HuH-7.5 (cell line): ENCODE measurements at regions not wholly inside any gene's neighbourhood (a gene's known extent, or its start where the extent isn't known, plus 50 kb on each side); places are given as distances from the start of the nearest gene placed in this dataset.

Experiments used
- DNase-seq: peaks from one replicate; pipeline ENCODE4 v3.0.0; 2011; ENCODE audit warnings: low spot score

DNA sequence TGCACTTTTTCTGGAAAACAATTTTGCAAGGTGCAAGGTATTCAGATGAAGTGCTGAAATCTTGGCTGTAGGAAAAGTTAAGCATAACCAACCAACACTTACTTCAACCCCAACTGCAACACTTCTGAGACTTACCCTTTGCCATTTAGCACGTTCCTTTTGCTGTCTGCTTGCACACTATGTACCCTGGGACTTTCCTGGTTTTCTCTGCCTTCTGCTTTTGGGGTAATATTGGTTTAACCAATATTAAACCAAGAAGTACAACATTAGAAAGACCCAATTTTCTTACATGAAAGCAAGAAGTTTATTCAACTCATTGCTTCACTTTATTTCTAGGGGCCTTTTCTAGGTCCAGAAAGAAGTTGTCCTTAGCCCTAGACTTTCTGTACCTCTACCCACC lies 193.0 kb downstream of the HLX start:
- no peak for DNase-seq

DNA sequence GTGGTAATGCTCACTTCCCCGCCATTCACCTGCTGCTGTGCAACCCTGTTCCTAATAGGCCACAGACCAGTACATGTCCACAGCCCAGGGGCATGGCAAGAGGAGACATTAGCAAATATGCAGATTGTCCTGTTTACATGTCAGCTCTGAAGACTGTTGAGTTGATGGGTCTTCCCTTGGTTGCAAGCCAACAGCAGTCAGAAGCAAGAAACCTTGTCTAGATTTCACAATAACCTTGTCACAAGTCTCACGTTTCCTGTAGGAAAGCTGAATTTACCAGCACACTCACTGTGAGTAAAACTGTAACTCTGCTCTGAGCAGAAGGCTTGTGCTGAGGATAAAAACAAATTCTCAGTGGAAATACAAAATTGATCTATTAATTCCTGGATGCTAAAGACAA lies 195.1 kb downstream of the HLX start:
- no peak for DNase-seq

DNA sequence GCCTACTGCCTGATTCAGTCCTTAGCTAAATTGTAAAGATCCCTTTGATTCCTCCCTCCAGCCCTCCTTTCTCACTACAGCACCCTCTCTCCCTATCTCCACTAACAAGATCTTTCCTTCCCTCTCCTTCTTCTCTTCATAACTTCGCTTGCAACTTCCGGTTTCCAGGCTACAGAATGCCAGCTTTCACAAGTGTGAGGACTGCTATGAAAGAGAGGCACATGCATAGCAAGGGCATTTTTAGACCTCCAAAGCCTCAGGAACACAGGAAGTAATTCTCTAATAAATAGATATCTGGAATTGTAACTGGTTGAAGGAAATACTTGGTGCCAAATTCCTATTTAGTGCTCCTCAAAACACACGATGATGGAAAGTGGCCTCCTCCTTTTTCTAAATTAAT lies 196.7 kb downstream of the HLX start:
- DNase-seq, result no peak

DNA sequence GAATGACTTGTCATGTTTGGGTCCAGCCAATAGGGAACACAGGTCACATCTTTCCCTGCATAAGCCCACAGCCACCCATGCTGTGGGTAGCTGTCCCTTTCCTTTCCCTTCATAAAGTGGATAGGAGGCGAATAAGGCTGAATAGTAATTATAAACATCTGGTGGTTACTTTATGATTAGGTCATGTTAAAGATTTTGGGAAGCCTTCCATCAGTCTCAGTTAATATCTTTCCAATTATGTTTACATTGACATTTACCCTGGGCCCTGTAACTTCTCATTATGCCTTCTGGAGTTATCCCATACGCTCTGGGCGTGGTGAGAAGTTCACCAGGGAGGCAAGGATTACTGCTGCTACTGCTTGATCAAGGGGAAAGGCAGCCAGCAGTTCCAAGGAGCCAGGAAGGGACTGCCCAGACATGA lies 197.2 kb downstream of the HLX start:
- no peak for DNase-seq

DNA sequence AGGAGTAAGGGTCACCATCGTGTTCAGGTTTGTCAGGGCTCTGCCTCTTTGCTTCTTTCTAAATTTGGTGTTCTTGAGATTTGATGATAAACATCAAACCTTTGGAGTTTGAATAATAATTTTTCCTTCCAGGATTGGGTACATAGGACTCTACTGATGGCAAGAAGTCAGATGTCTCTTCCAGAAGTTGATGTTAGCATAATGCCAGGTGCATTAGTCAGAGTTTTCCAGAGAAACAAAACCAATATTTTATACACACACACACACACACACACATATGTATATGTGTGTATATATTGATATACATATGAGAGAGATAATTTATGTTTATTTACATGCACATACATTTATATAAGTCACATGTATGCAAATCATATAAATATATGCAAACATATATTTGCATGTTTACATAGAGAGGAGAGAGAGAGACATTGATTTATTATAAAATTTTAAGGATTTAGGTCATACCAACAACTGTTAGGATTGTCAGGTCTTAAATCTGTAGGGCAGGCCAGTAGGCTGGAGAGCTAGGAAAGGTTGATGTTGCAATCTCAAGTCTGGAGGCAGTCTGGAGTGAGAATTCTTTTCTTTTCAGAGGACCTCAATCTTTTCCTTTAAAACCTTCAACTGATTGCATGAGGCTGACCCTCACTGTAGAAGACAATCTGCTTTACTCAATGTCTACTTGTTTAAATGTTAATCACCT lies 199.2 kb downstream of the HLX start:
- no peak for DNase-seq

DNA sequence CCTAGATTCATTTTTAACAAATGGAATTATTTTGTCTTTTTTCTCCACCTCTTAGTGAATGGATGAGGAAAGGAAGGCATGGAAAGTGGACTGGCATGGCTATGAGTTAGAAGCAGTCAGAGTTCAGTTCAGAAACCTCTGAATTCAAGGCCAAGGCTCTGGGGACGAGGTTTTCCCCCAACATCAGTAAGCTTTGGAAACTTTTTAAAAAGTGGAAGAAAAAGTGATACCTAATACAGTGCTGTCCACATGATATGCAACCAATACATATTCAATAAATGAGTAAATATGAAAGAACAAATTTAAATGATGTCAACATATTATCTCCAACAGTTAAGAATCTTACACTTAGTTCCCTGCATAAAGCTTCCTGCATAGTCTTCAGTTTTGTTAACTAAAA lies 204.7 kb downstream of the HLX start:
- DNase-seq, result no peak

DNA sequence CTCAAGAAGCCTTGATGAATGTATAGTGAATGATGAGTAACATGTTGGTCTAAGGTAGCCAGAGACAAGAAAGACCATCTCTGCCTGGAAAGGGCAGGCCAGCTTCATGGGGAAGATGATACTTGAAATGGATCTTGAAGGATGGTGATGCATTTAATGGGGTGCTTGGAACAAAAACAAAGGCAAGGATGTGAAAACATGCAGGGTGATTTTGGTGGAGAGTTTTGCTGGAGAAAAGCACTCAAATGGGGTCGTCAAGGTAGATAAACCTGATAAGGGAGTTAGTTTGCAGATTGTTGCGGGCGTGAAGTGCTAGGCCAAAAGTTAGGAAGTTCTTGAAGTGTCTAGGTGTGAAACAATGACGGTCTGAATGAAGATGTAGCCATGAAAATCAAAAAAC lies 205.4 kb downstream of the HLX start:
- DNase-seq, result no peak

DNA sequence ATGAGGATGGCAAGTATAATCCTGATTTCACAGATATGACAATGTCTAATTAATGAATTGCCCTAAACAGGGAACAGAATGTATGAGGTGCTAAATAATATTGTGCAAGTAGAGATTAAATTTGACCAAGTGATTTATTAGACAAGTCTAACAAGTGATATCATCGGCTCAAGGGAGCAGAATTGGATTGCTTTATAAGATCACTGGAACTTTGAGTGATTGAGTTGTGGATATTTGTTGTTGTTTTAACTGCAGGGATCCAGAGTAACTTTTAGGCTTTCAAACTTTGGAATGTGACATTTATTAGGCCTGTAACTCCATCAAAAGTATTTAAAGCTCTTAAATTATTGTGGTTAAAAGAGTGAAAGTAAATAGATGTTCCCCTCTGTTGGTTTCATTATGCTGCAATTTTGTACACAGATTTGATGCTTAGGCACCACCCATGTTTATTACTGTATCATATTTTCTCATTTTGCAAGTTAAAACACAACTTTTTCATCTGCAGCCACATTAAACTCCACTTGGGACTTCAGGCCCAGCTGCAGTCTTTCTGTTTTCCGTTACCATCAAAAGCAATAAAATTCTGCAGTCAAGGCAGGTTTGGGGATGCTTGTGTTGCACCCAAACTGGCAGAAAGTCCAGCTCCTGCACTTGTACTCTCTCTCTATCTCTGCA lies 206.6 kb downstream of the HLX start:
- DNase-seq, result no peak

DNA sequence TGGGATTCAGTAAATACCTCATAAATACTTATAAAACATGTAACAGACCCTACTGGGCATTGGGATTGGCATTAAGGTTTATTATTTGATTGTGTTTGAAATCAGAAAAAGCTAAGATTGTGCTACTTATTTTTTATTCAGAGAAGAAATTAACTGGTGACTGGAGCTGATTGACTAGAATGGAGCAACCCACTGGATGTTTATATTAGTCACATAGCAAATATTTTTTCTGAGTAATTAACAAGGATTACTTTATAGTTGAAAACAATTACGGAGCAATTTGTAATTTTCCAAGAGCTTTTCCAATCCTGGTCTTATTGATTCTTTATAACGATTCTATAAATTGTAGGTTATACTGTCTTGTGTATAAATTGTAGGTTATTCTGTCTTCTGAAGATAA lies 208.7 kb downstream of the HLX start:
- DNase-seq, result no peak

DNA sequence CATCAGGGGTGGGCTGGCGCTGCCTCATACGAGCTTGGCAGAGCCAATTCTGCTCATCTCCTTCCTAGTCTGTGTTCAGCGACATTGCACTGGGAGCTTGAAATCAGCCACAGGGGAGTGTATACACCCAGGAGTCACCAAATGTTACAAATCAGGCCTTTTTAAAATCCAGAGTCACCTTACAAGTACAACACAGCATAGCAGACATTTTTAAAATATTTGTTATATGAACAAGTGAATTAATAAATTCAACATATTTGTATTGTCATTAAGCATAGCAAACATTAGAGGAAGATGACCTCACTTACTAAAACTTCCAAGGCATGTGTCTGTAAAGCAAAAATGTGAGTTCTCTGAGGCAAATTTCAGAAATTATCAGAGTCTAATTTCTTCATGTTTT lies 210.0 kb downstream of the HLX start:
- no peak for DNase-seq

DNA sequence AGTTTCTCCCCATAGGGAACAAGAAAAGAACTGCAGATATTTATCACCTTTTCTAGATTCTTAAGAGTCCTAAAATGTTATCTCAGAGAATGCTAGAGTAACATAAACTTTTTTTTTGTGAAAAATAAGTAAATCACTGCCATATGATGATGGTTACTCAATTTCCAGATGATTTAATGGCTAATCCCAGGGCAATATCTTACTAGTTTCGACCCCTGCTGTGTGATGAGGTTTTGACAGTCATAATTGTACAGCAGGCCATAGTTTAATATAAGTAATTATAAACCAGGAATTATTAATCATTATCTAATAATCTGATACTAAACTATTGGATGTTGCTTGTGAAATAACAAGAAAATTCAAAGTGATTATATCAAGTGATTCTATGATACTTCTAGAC lies 210.6 kb downstream of the HLX start:
- DNase-seq, result no peak

DNA sequence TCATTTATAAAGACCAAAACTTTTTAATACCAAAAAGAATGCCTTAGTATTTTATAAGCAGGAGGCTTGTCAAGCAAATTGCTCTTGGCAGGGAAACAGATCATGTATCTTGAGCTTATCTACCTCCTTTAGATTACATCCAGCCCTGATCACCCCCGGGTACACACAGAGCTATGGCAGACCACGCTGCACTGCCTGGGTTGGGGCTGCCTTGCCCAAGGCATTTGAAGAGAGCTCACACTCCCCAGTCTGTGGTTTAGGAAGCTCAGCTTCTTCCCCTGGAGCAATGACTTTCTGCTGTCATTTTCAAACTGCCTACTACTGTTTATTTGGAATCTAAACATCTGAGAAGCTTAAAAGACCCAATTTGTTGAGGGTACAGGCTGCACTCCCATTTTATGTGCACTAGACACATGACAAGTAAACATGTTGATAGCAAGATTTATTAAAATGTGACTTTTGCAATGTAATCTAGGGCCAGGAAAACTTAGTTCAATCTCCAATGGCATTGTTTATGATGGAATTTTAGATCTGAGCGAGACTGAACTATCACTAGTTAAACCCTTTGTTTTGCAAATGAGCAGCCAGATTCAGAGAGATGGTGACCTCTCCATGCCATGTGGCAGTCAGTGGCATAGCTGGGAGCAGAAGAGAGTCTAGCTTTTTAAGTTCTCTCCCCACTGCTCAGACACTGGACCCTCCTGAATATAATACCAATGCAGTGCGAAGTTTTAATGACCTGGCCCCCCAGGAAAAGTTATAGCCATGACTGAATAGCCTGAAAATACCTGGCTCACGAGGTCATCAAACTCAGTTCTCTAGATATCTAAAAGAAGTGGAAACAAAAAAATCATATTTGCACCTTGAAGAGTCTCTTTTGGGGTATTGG lies 214.9 kb downstream of the HLX start:
- DNase-seq, result no peak

DNA sequence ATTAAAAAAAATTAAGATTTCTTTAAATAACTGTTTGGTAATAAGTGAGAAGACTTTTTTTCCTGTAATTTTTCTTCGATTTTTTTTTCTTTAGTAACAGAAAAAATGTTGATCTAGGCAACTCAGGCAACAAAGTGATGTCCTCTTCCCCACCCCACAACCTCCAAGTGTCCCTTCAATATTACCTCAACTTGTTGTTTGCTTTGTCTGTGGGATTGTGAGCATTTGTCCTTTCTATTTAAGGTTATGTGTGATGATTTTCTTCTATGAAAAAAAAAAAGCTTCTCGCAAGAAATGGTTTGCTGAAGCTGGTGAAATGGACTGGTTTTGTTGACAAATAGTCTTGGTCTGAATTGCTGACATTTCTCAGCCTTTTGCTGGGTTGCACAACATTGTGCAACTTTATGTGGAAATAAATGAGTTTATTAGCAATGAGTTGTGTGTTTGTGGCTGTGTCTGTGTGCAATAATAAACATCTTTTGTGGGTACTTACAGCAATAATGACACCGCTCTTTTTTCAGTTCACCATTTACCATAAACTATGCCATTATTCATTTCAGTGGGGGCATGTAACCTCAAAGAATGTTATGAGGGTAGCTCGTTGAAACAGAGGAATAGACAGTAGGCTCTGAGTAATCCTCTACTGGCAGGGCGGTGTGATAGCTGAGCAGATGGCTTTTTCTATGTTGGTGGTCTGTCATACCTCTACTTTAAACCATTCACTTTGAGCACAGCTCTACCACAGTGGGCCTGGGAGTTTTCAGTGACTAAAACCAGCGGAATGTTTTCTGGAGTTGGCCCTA lies 218.4 kb downstream of the HLX start:
- no peak for DNase-seq

DNA sequence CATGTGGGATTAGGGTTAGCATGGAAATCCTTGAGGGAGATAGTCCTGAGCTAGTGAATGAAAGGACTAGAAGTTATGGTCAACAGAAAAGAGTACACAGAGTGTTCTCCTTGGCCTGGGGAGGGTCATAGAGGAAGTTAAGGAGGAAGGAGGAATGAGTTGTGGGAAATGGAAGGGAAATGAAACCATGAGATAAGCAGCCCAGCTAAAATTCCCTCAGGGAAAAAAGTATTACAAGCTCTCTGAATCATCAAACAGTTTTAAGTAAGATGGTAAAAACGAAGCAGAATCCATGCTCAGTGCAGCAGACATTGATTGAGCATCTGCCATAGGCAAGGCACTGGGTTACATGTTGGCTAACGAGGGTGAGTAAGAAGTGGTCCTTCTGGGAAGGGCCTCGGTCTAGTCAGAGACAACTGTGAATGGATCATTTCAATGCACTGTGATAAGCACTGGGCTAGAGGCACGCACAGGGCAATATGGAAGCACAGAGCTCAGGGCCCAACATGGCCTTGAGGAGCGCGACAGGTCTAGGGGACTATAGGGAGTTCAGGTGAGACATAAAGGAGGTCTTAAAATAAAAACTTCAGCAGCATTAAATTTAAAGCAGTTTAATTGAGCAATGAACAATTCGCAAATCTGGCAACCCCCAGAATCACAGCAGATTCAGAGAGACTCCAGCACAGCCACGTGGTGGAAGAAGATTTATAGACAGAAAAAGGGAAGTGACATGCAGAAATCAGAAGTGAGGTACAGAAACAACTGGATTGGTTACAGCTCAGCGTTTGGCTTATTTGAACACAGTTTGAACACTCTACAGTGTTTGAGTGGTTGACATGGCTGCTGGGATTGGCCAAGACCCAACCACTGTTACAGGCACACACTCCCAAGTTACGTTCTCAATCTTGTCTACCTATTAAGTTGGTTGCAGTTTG lies 219.5 kb downstream of the HLX start:
- DNase-seq, result no peak

DNA sequence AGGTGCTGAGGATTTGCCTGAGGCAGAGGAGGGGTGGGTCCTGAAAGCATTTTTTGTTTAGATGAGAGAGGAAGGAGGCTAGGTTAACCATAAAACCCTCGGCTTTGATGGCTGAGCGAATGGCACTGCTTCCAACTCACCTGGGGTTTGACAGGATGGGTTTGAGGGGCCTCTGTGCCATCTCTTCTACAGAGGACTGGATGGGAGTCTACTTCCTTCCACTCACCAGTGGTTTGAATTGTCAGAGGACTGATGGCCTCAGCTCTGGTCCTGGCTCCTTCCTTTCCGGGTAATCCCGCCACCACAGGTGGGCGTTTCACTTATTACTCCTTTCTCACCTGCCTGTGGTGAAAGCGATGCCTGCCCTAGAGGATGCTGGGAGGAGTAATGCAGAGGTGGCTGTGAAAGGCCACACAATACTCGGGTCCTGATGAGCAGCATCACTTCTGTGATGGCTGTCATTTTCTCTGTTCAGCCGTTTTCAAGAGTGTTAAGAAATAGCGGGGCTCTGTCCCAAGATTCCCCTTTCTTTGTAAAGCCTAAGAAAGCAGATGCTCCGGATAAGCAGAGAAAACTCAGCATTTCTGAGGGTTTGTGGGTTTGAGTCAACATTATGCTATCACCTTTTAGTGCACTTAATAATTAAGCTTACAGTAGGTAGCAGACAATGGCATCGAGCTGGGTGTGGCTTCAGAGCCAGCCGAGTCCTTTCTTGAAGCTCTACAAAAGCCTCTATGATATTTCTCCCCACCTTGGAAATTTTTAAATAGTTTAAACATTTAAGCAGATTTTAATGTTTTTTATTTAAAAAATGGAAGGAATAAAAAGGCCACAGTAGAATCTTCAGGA lies 220.7 kb downstream of the HLX start:
- no peak for DNase-seq

DNA sequence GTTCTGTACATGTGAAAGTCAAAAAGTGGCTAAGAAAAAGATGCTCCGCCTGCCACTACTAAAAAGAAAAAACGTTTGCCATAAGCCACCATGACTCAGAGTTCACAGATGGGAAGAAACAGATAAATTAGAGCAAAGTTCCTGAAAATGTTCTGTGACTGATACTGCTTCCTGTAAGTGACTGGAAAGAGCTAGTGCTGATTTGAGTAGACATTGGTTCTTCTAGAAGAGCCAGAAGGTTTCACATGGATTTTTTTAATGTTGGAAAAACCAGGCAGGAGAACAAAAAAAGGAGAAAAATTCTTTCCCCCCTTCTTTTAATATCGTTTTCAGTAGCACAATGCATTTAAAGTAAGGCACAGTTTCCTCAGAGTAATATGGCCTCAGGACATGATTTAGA lies 221.4 kb downstream of the HLX start:
- no peak for DNase-seq

DNA sequence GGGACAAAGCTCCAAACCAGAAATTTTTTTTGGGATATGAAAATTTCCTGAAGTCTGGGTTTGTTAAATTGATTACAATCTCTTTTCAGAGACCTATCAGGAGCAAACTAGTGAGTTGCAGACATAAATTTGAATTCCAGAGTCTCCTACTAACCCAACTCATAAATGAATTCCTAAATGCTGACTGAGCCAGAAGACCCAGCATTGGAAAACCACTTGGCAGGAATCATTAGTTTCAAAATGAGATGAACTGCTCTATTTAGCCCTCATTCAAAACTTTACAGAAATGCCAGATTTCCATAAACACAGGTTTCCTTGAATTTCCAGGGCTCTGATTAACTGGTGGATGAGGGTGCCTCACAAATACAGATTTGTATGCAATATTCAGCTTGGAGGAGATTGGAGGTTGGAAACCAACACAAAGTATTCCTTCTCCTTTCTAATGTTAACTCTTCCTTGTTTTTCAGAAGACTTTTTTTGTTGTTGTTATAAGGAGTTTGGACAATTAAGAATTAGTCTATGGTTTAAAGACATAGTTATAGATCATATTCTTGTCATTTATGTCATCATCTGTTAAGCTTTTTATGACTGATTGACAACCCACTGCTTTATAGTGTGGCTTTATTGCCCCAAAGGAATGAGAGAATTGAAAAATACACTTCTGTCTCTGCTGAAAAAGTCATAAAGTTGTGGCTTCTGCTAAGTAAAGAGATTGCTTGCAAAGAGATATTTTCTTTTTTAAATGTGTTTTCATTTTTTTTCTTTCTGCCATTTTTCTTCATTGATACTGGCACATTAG lies 222.8 kb downstream of the HLX start:
- no peak for DNase-seq

DNA sequence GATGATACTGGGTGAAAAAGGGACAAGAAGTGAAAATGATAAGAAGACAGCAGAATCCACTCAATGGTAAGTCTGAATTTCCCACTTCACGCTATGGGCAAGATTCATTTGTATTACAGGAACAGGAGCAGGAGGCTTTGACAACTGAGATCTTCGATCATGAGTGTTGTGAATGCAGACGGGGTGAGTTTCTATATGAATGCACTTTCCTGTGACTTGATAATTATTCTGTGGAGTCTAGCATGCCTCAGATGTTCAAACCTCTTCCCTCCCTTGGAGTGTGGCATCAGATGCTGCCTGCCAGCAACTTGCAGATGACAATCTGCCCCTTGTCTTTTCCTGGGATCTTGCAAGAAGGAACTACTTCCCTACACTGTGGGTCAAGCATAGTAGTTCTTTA lies 225.4 kb downstream of the HLX start:
- DNase-seq, result no peak

DNA sequence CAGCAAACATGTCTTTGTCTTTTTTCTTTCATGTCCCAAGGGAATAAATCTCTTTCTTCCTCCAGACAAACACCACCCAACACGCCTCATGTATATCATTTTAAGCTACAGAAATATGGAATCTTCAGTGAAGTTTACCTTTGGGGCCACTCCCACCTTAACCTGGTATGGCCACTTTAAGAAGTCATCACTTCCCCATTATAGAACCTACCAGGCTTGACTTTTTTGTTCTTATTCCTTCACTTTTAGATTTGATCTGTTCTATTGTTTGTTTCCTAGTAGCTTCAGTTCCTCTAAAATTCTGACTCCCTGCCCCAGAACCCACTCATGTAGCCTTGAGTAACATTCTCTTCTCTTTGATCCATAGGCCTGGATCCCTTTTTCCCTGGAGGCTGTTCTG lies 226.3 kb downstream of the HLX start:
- DNase-seq, result no peak
